ENCODE measurements at regions not wholly inside any gene's neighbourhood (a gene's known extent, or its start where the extent isn't known, plus 50 kb on each side); places are given as distances from the start of the nearest gene placed in this dataset.
A peak's percentile ranks its signal among the peaks of the same experiment; 100 is the strongest.

- H3K4me1 ChIP-seq, result peaks cover 0 to 11% (median 5%) of the 10 kb centered on the region in 4 donors
- no peaks in the 10 kb centered on the region for H3K9me3 ChIP-seq
- H3K27ac ChIP-seq, result no peak overlapping the region
- DNase-seq, result no peak
- H3K36me3 ChIP-seq, result no peaks in the 10 kb centered on the region
- no peaks in the 10 kb centered on the region for H3K27me3 ChIP-seq
- H3K4me3 ChIP-seq, result no peak overlapping the region
- intact Hi-C loops (cut with DNase I; ENCODE audit: low total_unique reads), result no loop called here
- WGBS, 5 donors, result 55 to 74% (median 70%) methylated on average over 6 of the region's 6 CpGs
- TF ChIP-seq POLR2A (IDR thresholded peaks at IDR 0.05) (no peak), EP300 (IDR thresholded peaks at IDR 0.05) (no peak), POLR2AphosphoS5 (IDR thresholded peaks at IDR 0.05) (no peak), CTCF (IDR thresholded peaks at IDR 0.05) (no peak)
These were observed 53.5 kb upstream of the TBC1D9 start for GRCh38 chr4:140809676-140810075.

GRCh38 chr4:140808256-140808655 lies 52.1 kb upstream of the TBC1D9 start:
- H3K27me3 ChIP-seq, result no peaks in the 10 kb centered on the region
- peak overlapping the region in 1 of 5 donors; percentile 62 for H3K27ac ChIP-seq
- no peak for DNase-seq
- no peak overlapping the region for H3K4me3 ChIP-seq
- no peaks in the 10 kb centered on the region for H3K36me3 ChIP-seq
- intact Hi-C loops (cut with DNase I; ENCODE audit: low total_unique reads), result no loop called here
- H3K9me3 ChIP-seq, result no peaks in the 10 kb centered on the region
- 78 to 81% (median 80%) methylated on average over 7 of the region's 7 CpGs for WGBS, 5 donors
- TF ChIP-seq POLR2A (IDR thresholded peaks at IDR 0.05) (no peak), CTCF (IDR thresholded peaks at IDR 0.05) (no peak), POLR2AphosphoS5 (IDR thresholded peaks at IDR 0.05) (no peak), EP300 (IDR thresholded peaks at IDR 0.05) (no peak)
- peaks cover 0 to 11% (median 5%) of the 10 kb centered on the region in 4 donors for H3K4me1 ChIP-seq

GRCh38 chr4:140807491-140808252 lies 51.5 kb upstream of the TBC1D9 start:
- TF ChIP-seq POLR2A (IDR thresholded peaks at IDR 0.05) (no peak), EP300 (IDR thresholded peaks at IDR 0.05) (no peak), POLR2AphosphoS5 (IDR thresholded peaks at IDR 0.05) (no peak), CTCF (IDR thresholded peaks at IDR 0.05) (no peak)
- peak in 1 of 2 donors; percentile 65 for DNase-seq
- H3K36me3 ChIP-seq, result no peaks in the 10 kb centered on the region
- H3K9me3 ChIP-seq, result no peaks in the 10 kb centered on the region
- H3K27ac ChIP-seq, result peak overlapping the region in 1 of 5 donors; percentile 62
- no peaks in the 10 kb centered on the region for H3K27me3 ChIP-seq
- H3K4me1 ChIP-seq, result peaks cover 0 to 11% (median 5%) of the 10 kb centered on the region in 4 donors
- intact Hi-C loops (cut with DNase I; ENCODE audit: low total_unique reads), result no loop called here
- WGBS, 5 donors, result 51 to 58% (median 55%) methylated on average over 6 of the region's 6 CpGs
- H3K4me3 ChIP-seq, result no peak overlapping the region

GRCh38 chr4:140806163-140806562 lies 50.0 kb upstream of the TBC1D9 start:
- 89 to 96% (median 94%) methylated on average over 4 of the region's 4 CpGs for WGBS, 5 donors
- Histone ChIP-seq H3K9me3 (no peaks in the 10 kb centered on the region), H3K4me3 (no peak overlapping the region), H3K36me3 (no peaks in the 10 kb centered on the region), H3K4me1 (peaks cover 0 to 11% (median 5%) of the 10 kb centered on the region in 4 donors), H3K27ac (no peak overlapping the region), H3K27me3 (no peaks in the 10 kb centered on the region)
- intact Hi-C loops (cut with DNase I; ENCODE audit: low total_unique reads), result no loop called here
- DNase-seq, result no peak
- TF ChIP-seq EP300 (IDR thresholded peaks at IDR 0.05), result no peak
- no peak for TF ChIP-seq POLR2A (IDR thresholded peaks at IDR 0.05)
- no peak for TF ChIP-seq POLR2AphosphoS5 (IDR thresholded peaks at IDR 0.05)
- TF ChIP-seq CTCF (IDR thresholded peaks at IDR 0.05), result no peak

All from stomach (tissue), 8 donors.